ENCODE measurements at regions not wholly inside any gene's neighbourhood (a gene's known extent, or its start where the extent isn't known, plus 50 kb on each side); places are given as distances from the start of the nearest gene placed in this dataset.
"Not testable (repeated sequence)": the region's sequence is repeated elsewhere in the genome, so short reads cannot be mapped to it uniquely, and the experiment has no call there.

DNA sequence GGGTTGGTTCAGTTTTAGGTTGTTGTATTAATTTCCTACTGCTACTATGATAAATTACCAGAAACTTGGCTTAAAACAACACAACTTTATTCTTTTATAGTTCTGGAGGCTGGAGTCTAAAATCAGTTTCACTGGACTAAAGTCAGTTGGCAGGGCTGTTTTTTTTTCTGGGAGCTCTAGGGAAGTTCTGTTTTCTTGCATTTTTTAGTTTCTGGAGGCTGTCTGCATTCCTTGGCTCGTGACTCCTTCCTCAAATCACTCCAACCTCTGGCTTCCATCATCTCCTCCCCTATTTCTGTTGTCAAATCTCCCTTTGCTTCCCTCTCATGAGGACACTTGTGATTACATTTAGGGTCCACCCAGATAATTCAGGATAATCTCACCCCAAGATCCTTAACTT is 51.3 kb upstream of the SUB1 start:
- no peak for DNase-seq

DNA sequence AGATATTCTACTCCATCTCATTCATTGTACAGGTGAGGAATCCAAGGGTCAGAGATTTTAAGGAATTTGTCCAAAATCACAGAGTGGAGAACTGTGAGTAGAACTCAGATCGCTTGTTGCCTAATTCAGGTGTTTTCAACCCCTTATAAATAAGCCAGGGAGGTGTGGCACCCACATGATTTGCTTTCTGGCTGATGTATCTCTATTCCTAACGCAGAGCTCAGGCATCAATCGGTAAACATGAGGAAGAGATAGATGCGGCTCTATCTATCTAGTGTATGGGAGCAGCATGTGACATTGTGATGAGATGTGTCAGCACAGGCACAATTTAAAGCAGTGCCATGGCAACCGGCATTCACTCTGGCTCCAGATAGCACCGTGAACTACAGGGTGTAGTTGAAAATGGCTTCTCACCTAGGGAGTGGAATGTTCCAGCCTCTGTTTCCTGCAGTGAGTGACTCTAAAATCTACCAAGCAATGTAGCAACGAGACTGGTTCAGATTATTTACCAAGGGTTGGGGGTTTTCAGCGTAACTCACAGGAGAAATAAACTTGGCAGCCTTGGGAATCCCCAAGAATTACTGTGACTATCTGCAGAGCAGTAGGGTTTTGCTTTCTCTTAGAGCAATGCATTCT is 53.4 kb upstream of the SUB1 start:
- no peak for DNase-seq

DNA sequence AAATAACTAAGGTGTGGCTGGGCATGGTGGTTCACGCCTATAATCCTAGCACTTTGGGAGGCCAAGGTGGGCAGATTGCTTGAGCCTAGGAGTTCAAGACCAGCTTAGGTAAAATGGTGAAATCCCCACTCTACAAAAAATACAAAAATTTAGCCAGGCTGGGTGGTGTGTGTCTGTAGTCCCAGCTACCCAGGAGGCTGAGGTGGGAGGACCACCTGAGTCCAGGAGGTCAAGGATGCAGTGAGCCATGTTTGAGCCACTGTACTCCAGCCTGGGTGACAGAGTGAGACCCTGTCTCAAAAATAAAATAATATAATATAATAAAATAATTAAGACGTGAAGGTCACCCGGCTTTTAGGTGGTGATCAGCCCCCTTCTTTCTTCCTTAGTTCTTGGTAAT is 58.0 kb upstream of the SUB1 start:
- not testable (repeated sequence) for DNase-seq

DNA sequence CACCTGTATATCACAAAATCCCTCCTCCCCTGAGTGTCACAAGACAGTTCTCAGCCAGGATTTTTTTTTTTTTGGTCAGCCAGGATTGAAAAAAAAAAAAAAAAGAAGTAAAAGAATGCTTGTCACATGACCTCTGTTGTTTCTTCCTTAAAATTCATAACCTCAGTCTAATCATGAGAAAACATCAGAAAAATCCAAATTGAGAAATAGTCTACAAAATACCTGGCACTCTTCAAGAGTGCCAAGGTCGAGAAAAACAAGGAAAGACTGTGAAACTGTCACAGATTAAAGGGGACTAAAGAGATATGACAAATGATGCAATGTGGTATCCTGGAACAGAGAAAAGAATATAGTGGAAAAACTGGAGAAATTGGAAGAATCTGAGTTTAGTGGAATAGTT is 58.5 kb upstream of the SUB1 start:
- no peak for DNase-seq

DNA sequence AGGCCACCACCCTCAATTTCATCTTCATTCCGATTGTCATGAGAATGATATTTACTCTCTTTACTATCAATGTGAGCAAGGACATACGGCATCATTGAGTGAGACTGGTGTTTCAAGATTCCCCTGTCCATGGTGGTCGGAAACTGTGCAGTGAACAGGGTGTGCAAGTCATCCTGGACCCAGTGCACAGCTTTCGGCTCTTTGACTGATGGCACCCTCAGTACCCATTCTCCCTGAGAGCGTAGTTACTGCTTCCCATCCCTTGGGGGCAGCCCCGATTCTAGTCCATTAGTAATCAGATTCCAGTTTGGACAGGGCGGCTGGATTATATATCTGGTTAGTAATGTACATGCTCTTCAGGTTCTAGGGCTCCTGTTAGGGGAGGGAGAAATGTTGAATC is 61.7 kb upstream of the SUB1 start:
- no peak for DNase-seq

DNA sequence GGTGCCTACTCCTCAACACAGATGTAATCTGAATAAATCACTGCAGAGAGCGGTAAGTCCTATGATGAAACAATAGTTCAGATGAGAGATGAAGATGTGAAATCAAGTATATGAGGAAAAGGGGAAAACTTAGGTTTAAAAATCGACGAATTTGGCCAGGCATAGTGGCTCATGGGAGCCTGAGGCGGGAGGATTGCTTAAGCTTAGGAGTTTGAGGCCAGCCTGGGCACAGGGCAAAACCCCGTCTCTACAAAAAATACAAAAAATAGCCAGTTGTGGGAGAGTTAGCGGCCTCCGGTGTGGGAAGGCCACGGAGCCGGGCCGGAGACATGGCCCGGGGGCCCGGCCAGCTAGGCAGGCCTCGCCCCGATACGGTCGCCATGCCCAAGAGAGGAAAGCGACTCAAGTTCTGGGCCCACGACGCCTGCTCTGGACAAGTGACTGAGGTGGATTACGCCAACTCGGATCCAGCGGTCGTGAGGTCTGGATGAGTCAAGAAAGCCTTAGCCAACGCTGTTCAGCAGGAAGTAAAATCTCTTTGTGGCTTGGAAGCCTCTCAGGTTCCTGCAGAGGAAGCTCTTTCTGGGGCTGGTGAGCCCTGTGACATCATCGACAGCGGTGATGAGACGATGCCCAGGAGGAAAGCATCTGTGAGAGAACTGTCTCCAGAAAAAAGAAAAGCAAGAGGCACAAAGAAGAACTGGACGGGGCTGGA is 62.8 kb upstream of the SUB1 start:
- no peak for DNase-seq

DNA sequence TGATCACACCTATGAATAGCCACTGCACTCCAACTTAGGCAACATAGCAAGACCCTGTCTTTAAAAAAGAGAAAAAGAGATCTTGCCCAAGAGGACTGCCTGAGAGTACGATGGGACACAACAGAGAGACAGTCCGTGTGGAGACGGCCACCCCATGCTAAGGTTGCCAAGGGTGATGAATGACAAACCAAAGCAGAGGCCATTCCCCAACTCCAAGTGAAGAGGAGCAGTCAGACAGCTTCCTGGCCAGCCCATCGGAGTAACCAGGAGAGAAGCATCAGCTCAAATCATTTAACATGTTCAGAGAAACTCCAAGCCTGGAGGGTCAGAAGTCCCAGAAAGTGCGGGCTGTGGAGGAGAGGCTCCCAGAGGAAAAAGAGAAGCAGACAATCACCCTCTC is 63.9 kb upstream of the SUB1 start:
- DNase-seq = no peak

DNA sequence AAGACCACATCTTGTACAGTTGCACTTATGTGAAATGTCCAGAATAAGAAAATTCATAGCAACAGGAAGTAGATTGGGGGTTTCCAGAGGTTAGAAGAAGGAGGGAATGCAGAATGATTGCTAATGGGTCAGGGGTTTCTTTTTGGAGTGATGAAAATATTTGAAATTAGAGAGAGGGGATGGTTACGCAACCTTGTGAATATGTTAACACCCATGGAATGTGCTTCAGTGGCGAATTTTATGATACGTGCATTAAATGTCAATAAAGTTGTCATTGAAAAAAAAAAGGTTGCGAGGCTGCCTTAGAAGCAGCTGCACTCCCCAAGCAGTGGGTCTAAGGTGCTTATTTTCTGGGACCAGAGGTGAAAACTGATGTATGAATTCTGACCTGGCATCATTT is 64.4 kb upstream of the SUB1 start:
- no peak for DNase-seq

DNA sequence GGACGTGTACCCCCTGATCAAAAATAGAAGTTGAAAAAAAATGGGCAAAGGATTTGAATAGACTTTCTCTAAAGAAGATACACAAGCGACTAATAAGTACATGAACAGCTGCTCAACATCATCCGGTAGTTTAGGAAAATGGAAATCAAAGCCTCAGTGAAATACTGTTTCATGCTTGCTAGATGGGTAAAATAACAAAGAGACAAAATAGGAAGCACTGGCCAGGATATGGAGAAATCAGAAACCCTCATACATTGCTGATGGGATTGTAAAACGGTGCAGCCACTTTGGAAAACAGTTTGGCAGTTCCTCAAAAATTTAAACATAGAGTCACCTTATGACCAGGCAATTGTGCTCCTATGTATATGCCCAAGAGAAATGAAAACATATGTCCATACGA is 65.0 kb upstream of the SUB1 start:
- DNase-seq = no peak

DNA sequence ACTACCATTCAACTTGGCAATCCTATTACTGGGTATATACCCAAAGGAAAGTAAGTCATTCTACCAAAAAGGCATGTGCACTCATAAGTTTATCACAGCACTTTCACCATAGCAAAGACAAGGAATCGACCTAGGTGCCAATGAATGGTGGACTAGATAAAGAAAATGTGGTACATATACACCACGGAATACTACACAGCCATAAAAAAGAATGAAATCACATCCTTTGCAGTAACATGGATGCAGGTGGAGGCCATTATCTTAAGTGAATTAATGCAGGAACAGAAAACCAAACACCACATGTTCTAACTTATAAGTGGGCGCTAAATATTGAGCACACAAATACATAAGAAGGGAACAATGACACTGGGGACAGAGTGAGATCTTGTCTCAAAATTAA is 65.8 kb upstream of the SUB1 start:
- DNase-seq = no peak

DNA sequence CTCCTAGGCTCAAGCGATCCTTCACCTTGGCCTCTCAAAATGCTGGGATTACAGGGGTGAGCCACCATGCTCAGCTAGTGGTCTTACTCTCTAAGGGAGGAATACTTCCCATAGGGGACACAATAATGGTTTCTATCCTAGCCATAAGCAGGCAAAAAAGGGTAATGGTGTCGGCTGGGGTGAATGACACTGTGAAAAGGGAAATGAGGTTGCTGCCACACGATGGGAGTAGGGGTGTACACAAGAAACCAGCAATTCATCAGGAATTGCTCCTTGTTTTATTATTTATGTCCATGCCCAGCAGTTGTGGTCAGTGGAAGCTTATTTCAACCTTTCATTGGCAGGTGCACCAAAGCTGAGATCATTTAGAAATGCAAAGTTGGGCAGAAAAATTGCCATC is 70.3 kb upstream of the ZFR start:
- DNase-seq = no peak

DNA sequence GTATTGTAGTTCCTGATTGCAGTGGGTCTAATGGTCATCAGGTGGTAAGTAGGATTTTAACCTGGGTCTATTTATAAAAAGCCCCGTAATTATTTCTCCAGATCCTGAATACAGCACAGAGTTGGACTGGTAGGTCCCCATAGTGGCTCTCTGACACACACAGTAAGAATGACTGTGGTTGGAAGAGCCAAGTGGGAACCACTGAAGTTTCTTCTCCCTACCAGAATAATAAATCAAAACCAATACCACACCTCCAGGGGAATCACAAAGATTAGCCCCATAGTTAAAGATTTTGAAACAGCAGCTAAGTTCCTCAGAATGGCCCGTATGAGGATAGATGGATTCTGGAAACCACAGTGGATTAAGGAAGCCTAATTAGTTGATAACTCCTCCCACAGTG is 68.4 kb upstream of the ZFR start:
- no peak for DNase-seq

DNA sequence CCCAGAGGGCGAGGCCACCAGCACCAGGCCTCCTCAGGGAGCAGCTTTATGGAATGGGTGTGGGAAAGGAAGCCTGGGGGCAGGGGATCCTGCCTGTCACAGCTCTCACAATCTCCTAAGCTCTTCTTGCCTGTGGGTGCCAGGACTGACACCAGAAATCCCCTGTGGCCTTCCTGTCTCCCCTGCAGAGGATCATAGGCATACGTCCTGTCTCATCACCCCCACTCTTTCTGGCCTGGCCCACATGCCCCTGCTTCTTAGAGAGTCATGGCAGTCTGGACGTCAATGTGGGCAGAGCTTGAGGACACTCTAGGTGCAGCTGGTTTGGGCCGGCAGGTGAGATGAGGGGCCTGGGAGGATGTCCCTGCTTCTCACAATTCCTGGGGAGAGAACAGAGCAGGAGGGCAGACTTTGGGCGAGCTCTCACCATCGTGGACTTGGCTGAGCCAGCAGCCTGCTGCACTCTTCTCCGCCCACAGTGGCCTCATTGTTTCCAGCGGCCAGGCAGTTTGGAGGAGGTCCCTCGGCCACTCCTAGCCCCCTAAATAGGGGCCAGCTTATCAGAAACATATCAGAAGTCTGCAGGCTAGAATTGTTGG is 67.3 kb upstream of the ZFR start:
- DNase-seq = no peak

DNA sequence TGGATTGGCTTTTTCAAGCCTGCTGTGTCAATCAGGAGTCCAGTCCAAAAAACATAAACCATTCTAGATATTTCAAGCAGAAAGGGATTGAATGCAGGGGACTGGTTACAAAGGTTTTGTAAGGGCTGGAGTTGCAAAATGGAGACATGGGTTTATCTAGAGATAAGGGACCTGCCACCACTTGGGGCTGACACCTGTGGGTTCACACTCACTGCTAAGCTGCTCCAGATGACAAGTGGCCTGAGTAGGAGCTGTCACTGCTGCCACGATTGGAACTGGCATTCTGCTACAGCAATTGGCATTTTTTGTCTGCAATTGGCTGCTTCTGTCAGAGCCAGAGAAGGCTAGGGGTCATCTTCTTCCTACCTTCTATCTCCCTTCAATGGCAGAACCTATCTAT is 66.3 kb upstream of the ZFR start:
- DNase-seq = no peak

DNA sequence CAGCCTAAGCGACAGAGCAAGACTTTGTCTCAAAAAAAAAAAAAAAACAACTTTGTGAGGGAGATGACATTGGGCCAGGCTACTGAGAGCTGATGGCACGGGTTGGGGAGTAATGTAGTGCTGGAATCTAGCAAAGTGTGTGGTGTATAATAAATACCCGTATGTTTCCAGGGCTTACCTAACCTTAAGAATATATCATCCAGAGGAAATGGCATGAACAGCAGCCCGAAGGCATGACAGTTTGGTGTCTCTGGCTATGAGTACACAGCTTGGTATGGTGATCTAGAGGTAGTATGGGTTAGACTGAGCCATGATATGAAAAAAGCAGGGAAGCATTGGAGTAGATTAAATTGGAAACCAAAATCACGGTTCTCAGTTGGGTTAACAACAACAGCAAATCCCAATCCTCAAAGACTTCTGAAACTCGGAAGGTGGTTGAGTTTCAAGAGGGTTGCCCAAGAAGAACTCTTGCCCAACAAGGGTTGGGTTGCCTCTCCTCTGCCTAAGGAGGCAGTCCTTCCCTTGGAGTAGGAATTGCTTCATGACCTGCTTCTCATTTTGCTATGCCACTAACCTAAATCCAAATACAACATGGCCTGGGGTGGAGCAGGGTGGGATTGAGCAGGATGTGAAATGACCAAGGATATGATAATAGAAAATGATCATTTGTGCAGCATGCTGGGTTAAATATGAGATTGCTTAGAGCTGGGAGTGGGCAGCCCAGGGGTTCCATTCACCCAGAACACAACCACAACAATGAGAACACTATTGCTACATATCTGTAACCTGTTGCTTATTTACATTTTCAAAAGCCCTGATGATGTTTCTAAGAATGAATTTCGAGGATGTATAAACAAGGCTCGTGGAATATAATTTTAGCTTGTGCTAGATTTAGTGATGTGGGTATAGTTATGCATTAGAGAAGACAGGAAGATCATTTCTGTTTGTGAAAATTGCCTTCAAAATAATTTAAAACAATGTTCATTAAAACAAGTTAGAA is 64.6 kb upstream of the ZFR start:
- DNase-seq = no peak

DNA sequence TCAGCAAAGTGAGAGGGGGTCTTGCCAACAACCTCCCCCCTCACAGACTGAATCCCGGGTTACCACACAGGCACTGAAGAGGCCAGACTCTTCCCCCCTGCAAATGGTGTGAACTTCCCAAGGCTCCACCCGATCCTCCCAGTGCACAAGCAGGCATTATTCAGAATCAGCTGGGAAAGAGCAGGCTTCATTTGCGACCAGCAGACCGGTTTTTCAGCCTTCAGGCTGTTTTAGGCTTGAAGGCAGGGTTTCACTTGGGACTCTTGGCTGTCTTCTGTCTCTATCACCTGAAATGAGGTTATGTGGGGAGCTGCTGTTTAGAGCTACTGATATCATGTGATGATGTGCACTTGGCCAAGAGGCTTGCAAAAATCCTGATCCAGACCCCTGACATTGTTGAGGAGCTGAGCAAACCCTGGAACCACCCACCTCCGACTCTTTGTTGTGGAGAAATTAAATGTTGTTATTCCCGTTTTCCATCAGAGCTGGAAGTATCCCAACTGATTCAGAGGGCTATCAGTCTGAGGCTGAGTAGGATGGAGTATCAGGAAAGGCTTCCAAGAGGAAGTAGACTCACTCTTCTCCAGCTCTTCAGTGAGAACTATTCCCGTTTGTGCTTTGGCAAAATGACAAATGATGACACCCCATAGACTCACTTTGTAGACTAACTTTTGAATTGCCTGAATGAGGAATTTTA is 63.3 kb upstream of the ZFR start:
- DNase-seq = no peak

DNA sequence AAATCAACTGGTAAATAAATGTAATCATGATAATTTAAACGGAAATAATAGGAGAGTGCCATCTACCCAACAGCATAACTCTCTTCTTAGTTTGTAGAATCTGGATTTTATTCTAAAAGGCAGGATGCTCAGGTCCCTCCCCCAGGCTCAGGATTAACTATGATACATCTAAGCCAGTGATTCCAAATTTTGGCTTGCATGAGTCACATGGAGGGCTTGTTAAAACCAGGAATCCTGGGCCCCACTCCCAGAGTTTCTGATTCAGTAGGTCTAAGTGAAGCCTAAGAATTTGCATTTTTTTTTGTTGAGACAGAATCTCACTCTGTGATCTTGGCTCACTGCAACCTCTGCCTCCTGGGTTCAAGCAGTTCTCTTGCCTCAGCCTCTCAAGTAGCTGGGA is 62.3 kb upstream of the ZFR start:
- no peak for DNase-seq

DNA sequence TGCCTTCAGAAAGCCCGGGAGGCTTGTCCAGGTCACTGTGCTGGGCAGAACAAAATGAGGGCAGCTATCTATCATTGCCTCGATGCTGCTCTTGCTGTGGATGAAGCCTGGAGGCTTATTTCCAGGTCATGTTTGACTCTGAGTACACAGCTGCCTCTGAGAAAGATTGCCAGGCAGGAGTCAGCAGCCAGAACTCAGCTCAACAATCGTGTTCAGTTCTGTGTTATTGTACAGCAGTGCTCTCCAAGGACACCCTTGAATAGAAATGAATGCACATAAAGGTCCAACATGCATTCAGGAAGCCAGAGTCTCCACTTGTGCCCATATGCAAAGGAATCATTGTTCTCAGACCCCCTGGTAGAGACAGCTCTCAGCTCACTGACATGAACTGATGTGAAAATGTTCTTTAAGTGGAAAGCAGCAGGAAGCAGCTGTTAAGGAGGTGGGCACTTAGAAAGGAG is 61.7 kb upstream of the ZFR start:
- no peak for DNase-seq

DNA sequence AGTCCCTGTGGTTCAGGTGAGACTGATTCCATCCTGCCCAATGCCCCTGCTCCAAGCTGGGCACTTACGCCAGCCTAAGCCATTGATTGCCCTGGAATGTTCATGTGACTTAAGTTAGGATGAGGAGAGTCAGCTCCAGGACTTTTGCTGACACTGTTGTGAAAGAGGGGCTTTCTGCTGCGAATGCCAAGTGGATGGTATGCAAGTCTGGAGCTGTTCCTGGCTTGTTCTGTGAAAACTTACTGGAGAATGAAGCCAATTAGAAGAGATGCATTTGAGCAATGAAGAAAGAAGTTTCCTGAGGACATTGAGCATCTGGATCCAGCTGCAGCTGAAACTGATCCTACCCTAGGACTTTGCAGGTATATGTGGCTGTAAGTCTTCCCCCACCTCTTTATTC is 61.2 kb upstream of the ZFR start:
- DNase-seq = no peak

DNA sequence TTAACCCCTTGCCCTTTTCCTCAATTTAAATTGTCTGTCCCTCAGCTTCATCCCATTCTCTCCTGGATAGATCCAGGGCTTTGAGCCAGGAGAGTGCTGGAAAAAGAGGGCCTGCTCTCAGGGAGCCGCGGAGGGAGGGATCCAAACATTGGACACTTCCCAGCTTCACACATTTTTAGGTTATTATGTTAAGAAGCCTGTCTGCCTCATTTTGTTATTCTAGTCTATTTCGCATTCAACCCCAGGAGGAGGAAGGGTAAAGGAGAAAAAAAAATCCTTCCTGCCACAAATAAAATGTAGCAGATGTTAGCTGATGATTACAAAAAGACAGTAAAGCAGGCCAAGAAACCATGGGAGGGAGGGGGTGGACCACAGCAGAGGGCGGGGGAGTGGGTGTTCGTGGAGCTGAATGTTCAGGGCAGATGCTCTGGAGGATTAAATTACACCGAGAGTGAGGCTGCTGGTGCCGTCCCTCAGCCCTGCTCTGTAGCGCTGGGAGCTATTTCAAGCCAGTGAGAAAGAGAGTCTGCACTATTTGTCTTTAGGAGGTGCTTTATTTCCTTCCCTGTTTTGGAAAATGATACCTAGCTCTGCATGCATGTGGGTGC is 60.6 kb upstream of the ZFR start:
- DNase-seq = peak; percentile 61

DNA sequence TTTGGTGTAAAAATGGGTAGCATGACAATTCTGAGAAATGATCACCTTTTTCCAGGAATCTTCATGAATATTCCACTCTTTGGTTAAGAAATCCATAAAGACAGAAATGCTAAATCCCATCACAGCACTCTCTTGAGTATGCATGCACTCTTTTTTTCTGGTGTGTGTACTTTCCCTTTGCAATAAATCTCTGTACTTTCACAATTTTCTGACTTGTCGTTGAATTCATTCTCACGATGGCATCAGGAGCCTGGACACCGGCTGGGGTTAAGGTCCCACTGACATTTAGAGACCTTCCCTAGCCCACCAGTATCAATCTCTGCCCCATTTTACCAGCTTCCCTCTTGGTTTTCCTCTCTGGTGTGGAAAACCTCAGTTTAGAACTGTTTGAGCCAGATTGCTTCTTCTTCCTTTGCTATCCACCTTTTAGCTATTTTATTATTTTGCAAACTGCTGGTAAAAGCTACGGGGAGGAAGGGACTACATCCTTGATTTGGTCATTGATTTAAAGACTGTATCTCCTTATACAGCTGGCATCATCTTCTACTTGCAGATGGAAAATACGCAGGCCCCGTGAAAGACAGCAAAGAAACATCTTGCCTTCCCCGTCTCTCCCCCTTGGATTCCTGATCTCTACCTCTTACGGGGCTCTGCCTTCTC is 59.9 kb upstream of the ZFR start:
- DNase-seq = no peak

DNA sequence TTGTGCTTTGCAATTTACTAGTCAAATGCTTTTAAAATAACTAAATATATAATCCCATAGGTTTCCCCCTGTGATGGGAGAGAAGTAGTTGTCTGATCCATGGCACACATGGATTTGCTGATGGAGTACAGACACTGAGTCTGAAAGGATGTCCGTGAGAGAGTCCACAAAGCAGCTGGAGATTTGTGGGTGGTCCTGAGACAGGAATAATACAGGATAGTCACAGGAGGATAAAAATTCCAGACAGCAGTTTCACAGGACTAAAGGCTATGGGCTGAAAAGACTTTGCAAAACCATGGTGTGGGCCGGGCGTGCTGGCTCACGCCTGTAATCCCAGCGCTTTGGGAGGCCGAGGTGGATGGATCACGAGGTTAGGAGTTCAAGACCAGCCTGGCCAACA is 58.7 kb upstream of the ZFR start:
- no peak for DNase-seq

Data from NCI-H2029 (cell line).